ENCODE measurements at regions not wholly inside any gene's neighbourhood (a gene's known extent, or its start where the extent isn't known, plus 50 kb on each side); places are given as distances from the start of the nearest gene placed in this dataset.

- no peak overlapping the region for H3K4me3 Mint-ChIP-seq
- H3K36me3 Mint-ChIP-seq (ENCODE audit: low read depth), result no peaks in the 10 kb centered on the region
- H3K4me1 Mint-ChIP-seq (ENCODE audit: low read depth), result no peaks in the 10 kb centered on the region
- intact Hi-C loops (cut with micrococcal nuclease), result no loop called here
- H3K9me3 Mint-ChIP-seq, result no peaks in the 10 kb centered on the region
- DNase-seq (ENCODE audit: low spot score), result no peak
- no peak overlapping the region for H3K27ac Mint-ChIP-seq
- H3K27me3 Mint-ChIP-seq (ENCODE audit: insufficient read depth), result peaks cover 22% of the 10 kb centered on the region
Measured at GRCh38 chr22:27612115-27612514, 189.4 kb downstream of the MN1 start.

GRCh38 chr22:27613099-27614005 is 188.2 kb downstream of the MN1 start:
- Mint-ChIP-seq H3K4me1 (ENCODE audit: low read depth) (no peaks in the 10 kb centered on the region), H3K9me3 (no peaks in the 10 kb centered on the region), H3K36me3 (ENCODE audit: low read depth) (no peaks in the 10 kb centered on the region), H3K4me3 (no peak overlapping the region), H3K27me3 (ENCODE audit: insufficient read depth) (peaks cover 22% of the 10 kb centered on the region), H3K27ac (no peak overlapping the region)
- intact Hi-C loops (cut with micrococcal nuclease), result no loop called here
- DNase-seq (ENCODE audit: low spot score), result no peak

GRCh38 chr22:27614006-27614649 is 187.4 kb downstream of the MN1 start:
- Mint-ChIP-seq H3K9me3 (no peaks in the 10 kb centered on the region), H3K4me1 (ENCODE audit: low read depth) (no peaks in the 10 kb centered on the region), H3K36me3 (ENCODE audit: low read depth) (no peaks in the 10 kb centered on the region), H3K27ac (no peak overlapping the region), H3K27me3 (ENCODE audit: insufficient read depth) (peaks cover 22% of the 10 kb centered on the region), H3K4me3 (no peak overlapping the region)
- intact Hi-C loops (cut with micrococcal nuclease), result no loop called here
- no peak for DNase-seq (ENCODE audit: low spot score)

GRCh38 chr22:27614650-27615007 is 186.9 kb downstream of the MN1 start:
- H3K9me3 Mint-ChIP-seq, result no peaks in the 10 kb centered on the region
- H3K27ac Mint-ChIP-seq, result no peak overlapping the region
- no peak overlapping the region for H3K4me3 Mint-ChIP-seq
- intact Hi-C loops (cut with micrococcal nuclease), result no loop called here
- DNase-seq (ENCODE audit: low spot score), result no peak
- H3K4me1 Mint-ChIP-seq (ENCODE audit: low read depth), result no peaks in the 10 kb centered on the region
- peaks cover 22% of the 10 kb centered on the region for H3K27me3 Mint-ChIP-seq (ENCODE audit: insufficient read depth)
- H3K36me3 Mint-ChIP-seq (ENCODE audit: low read depth), result no peaks in the 10 kb centered on the region

- Mint-ChIP-seq H3K27me3 (ENCODE audit: insufficient read depth) (peaks cover 22% of the 10 kb centered on the region), H3K36me3 (ENCODE audit: low read depth) (no peaks in the 10 kb centered on the region), H3K27ac (no peak overlapping the region), H3K9me3 (no peaks in the 10 kb centered on the region), H3K4me3 (no peak overlapping the region), H3K4me1 (ENCODE audit: low read depth) (no peaks in the 10 kb centered on the region)
- no peak for DNase-seq (ENCODE audit: low spot score)
- intact Hi-C loops (cut with micrococcal nuclease), result no loop called here
Measured at GRCh38 chr22:27615408-27615807, 186.1 kb downstream of the MN1 start.

GRCh38 chr22:27616033-27616432 is 185.5 kb downstream of the MN1 start:
- intact Hi-C loops (cut with micrococcal nuclease), result no loop called here
- Mint-ChIP-seq H3K36me3 (ENCODE audit: low read depth) (no peaks in the 10 kb centered on the region), H3K27me3 (ENCODE audit: insufficient read depth) (peaks cover 22% of the 10 kb centered on the region), H3K4me1 (ENCODE audit: low read depth) (no peaks in the 10 kb centered on the region), H3K9me3 (no peaks in the 10 kb centered on the region), H3K4me3 (no peak overlapping the region), H3K27ac (no peak overlapping the region)
- no peak for DNase-seq (ENCODE audit: low spot score)

- no peaks in the 10 kb centered on the region for H3K9me3 Mint-ChIP-seq
Measured at GRCh38 chr22:27617214-27617881, 184.2 kb downstream of the MN1 start.

GRCh38 chr22:27620367-27621154 is 181.0 kb downstream of the MN1 start:
- no peak overlapping the region for H3K4me3 Mint-ChIP-seq
- H3K36me3 Mint-ChIP-seq (ENCODE audit: low read depth), result no peaks in the 10 kb centered on the region
- intact Hi-C loops (cut with micrococcal nuclease), result no loop called here
- H3K9me3 Mint-ChIP-seq, result no peaks in the 10 kb centered on the region
- DNase-seq (ENCODE audit: low spot score), result no peak
- no peaks in the 10 kb centered on the region for H3K4me1 Mint-ChIP-seq (ENCODE audit: low read depth)
- H3K27me3 Mint-ChIP-seq (ENCODE audit: insufficient read depth), result peaks cover under 1% of the 10 kb centered on the region
- no peak overlapping the region for H3K27ac Mint-ChIP-seq

More at GRCh38 chr22:27617214-27617881, 184.2 kb downstream of the MN1 start:
- H3K4me1 Mint-ChIP-seq (ENCODE audit: low read depth), result no peaks in the 10 kb centered on the region
- intact Hi-C loops (cut with micrococcal nuclease), result no loop called here
- H3K27me3 Mint-ChIP-seq (ENCODE audit: insufficient read depth), result peaks cover 21% of the 10 kb centered on the region
- no peak overlapping the region for H3K4me3 Mint-ChIP-seq
- no peak overlapping the region for H3K27ac Mint-ChIP-seq
- DNase-seq (ENCODE audit: low spot score), result no peak
- H3K36me3 Mint-ChIP-seq (ENCODE audit: low read depth), result no peaks in the 10 kb centered on the region

- H3K4me1 Mint-ChIP-seq (ENCODE audit: low read depth), result no peaks in the 10 kb centered on the region
Measured at GRCh38 chr22:27621486-27622070, 180.0 kb downstream of the MN1 start.

GRCh38 chr22:27624042-27624441 is 177.5 kb downstream of the MN1 start:
- no peaks in the 10 kb centered on the region for H3K36me3 Mint-ChIP-seq (ENCODE audit: low read depth)
- intact Hi-C loops (cut with micrococcal nuclease), result no loop called here
- no peak overlapping the region for H3K4me3 Mint-ChIP-seq
- no peaks in the 10 kb centered on the region for H3K9me3 Mint-ChIP-seq
- no peaks in the 10 kb centered on the region for H3K27me3 Mint-ChIP-seq (ENCODE audit: insufficient read depth)
- H3K4me1 Mint-ChIP-seq (ENCODE audit: low read depth), result no peaks in the 10 kb centered on the region
- no peak overlapping the region for H3K27ac Mint-ChIP-seq
- DNase-seq (ENCODE audit: low spot score), result no peak

More at GRCh38 chr22:27621486-27622070, 180.0 kb downstream of the MN1 start:
- no peaks in the 10 kb centered on the region for H3K27me3 Mint-ChIP-seq (ENCODE audit: insufficient read depth)
- H3K36me3 Mint-ChIP-seq (ENCODE audit: low read depth), result no peaks in the 10 kb centered on the region
- intact Hi-C loops (cut with micrococcal nuclease), result no loop called here
- no peaks in the 10 kb centered on the region for H3K9me3 Mint-ChIP-seq
- DNase-seq (ENCODE audit: low spot score), result no peak
- no peak overlapping the region for H3K27ac Mint-ChIP-seq
- no peak overlapping the region for H3K4me3 Mint-ChIP-seq

- no peaks in the 10 kb centered on the region for H3K4me1 Mint-ChIP-seq (ENCODE audit: low read depth)
- no peaks in the 10 kb centered on the region for H3K9me3 Mint-ChIP-seq
- no peak for DNase-seq (ENCODE audit: low spot score)
- H3K4me3 Mint-ChIP-seq, result no peak overlapping the region
- no peak overlapping the region for H3K27ac Mint-ChIP-seq
- no peaks in the 10 kb centered on the region for H3K27me3 Mint-ChIP-seq (ENCODE audit: insufficient read depth)
- intact Hi-C loops (cut with micrococcal nuclease), result no loop called here
- no peaks in the 10 kb centered on the region for H3K36me3 Mint-ChIP-seq (ENCODE audit: low read depth)
Measured at GRCh38 chr22:27624705-27625104, 176.9 kb downstream of the MN1 start.
